SK-MEL-5 (cell line): ENCODE measurements at regions not wholly inside any gene's neighbourhood (a gene's known extent, or its start where the extent isn't known, plus 50 kb on each side); places are given as distances from the start of the nearest gene placed in this dataset.

Experiments used
- DNase-seq: peaks from one replicate; pipeline ENCODE4 v3.0.0-alpha.2; 2016; ENCODE audit warnings: low read depth, low spot score
- in situ Hi-C: cut with HindIII; loops from 2 replicates; pipeline ENCODE4 v1.10.0; 2016; ENCODE audit warnings: low sequenced_read_pairs, high pct_unique_total_duplicates, low pct_unique_long_range_greater_than_20kb

DNA sequence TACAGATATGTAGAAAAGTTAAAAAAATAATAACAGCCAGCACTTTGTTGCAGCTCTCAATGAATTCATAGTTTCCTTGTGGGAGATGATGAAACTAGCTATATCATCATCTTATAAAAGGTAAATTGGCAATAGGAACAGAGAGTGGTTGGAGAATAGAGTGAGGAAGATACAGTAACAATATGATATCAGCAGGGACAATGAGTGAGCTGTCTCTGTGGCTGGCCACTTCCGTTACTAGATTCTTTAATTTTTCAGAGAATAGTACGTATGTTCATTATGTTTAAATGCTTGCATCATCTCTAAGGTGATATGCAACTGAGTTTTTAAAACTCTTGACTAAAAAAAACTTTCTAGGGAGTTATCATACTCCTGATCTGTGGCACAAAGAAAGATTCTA lies 1006.2 kb upstream of the FLRT2 start:
- in situ Hi-C loops, result no loop called here
- DNase-seq, result no peak

DNA sequence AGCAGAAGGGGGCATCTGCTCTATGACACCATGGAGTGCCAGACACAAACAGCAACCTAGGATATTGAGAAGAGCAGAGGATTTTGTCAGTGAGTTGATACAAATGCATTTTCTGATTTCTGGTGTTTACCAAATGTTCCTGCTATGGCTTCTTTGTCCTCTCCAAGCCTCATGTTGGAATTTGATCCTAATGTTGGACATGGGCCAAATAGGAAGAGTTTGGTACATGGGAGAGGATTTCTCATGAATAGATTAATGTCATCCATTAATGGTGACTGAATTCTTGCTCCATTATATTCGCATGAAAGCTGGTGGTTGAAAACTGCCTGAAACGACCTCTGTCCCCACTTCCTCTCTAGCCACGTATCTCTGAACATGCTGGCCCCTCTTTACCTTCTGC lies 1002.2 kb upstream of the FLRT2 start:
- in situ Hi-C loops, result no loop called here
- DNase-seq, result no peak

DNA sequence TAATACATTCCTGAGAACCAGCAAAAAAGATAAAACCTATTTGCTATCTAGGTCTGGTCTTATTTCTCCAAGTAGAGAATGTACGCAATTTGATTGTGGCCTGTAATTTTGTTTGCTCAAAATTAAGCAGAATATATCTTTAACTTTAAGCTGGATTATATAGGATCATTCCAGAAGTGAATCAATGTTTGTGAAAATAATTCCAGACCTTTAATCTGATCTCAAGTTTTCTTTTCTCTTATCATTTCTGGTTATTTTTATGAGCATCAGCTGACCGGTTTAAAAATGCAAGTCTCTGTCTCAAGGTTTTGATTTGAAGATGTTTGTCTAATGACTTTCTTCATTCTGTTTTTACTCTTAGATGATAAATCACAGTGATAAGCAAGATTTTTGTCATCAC lies 997.9 kb upstream of the FLRT2 start:
- no peak for DNase-seq
- in situ Hi-C loops, result no loop called here

DNA sequence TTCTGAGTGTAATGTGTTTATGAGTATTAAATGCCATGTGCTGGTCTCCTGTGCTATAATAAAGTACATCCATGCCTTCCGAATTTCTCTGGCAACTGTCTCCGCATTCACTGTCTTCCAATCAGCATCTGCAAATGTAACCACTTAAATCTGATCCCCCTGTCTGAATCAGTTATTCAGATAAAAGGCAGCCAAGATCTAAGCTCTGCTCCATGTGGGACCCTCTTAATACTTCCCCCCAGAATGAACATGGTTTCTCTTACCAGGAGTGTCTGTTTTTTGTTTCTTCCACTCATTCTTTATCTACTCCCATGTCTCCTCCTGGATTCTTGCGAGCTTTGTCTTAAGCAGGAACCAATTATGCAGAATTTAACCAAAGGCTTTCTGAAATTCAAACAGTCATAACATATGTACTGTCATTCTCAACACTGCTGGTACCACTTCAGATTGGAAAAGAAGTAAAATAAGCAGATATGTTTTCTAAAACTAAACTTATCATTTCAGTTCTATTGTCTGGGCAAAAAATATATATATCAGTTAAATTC lies 996.7 kb upstream of the FLRT2 start:
- DNase-seq, result no peak
- in situ Hi-C loops, result no loop called here

DNA sequence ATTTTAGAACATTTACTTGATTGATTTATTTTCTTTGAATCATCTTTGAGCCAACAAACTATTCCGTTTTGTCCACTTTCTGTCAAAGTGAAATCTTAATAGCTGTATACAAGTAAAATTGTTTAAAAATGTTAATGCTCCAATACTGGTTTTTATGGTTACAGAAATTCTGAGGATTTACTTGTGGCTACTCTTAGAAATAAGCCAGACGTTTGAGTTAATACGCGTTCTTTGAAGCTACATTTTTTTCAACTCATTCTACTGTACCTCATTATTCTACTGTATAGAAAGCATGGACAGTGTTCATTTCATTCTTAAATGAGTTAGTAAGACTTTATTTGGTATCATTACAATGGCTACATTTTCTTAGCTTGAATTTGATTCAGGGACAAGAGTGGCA lies 996.2 kb upstream of the FLRT2 start:
- in situ Hi-C loops, result no loop called here
- DNase-seq, result no peak

DNA sequence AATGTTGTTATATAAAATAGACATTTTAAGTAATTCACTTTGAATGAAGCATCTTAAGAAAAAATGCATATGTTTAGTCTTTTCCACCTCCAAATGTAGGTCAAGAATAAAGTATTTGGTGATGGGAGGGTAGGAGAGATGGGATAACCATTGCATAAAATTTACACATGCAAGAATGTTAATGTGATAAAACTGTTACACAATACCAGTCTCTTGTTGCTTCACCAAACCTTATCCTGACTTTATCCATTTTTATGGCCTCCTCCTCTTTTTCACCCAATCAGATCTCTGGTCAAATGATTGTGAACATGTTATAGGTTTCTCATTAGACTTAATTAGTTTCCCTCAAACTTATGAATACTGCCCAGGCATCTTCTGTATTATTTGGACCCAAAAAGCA lies 994.5 kb upstream of the FLRT2 start:
- DNase-seq, result no peak
- in situ Hi-C loops, result no loop called here

DNA sequence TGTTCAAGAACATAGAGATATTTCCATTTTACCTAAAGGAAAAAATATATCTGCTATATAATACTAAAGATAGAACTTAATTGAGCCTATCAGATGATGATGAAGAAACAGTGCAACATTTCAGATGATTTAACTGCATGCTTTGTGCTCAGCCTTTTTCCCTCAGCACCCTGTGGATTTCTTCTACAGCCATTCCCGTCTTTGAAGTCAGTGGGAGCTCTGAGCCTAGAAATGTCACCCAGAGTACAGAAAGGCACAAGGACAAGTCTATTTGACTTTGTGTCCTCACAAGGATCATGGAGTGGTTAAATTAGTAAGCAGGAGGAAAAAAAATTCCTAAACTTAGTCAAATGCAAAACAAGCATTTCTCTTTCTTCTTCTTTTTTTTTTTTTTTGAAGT lies 994.0 kb upstream of the FLRT2 start:
- DNase-seq, result no peak
- in situ Hi-C loops, result no loop called here

DNA sequence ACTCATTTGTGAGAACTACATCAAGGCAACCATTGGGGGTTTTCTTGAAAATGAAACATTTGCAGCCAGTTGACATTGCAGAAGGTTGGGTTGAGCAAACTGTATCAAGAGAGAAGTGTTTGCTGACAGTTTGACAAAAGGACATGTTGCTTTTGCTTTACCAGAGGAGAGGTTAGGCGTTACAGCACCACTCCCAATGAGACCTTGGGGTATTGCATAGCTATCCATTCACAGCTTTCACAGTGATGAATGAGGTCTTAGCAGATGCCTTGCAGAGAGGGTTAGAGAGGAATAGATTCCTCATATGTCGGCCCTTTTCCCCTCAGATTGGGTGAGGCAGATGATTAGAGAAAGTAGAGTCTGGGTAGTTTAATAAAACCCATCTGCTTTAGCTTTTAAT lies 988.9 kb upstream of the FLRT2 start:
- in situ Hi-C loops, result no loop called here
- no peak for DNase-seq

DNA sequence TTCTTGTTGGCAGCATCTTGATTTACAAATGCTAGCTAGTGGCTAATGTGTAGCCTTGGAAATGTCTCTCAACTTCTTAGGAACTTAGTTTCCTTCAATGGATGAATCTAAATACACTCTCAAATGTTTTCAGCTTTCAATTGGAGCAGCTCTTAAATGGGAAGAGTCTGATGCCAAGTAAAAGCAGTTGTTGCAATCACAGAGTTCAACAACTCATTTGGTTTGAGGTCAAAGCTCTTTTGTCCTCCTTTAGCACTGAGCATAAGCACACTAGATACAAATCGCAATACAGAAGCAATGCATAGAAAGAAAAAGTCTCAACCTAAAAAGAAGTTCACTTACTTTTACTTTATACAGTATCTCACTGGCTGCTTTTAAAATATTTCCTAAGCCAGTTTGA lies 986.1 kb upstream of the FLRT2 start:
- no peak for DNase-seq
- in situ Hi-C loops, result no loop called here

DNA sequence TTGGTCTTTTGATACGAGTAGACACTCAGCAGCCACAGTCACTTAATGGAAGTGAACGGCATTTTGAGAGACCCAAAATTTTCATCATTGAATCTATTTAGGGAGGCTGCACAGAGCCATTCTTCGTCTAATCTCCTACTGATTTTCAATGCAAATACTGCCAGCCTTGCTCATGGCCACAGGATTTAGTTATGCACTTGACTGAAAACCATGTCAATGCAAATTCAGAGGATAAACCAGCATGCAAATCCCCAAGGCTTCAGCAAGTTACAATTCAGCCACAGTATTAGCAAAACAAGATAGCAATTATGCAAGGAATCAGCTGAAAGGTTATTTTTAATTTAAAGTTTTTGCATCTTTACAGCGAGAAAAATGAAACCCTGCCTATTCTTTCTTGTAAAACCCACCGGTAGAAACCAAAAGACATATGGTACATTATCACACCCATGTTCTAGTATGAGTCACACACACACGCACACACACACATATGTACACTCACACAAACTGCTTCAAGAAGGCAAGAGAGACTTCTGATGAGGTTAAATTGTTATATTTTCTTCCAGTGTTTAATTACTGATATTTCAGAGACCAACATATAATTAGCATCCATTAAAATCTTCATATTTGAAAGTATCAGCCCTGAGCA lies 985.3 kb upstream of the FLRT2 start:
- no peak for DNase-seq
- in situ Hi-C loops, result no loop called here

DNA sequence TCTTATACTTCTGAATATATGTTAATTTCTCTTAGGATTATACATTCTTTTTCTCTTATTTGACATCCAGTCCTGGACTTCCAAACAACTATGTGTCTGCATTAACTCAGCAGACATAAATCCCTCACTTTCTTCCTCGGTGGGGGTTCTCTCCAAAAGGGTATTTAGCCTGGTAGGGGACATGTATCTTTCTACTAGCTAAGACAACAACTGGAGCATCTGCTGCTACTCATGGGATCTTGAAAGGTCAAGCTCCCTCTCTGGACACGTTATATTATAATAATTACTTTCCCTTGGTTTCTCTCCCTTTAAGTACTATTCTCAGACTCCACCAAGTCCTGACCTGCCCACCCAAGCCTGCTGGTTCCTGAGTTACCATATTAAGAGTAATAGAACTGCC lies 983.7 kb upstream of the FLRT2 start:
- in situ Hi-C loops, result no loop called here

DNA sequence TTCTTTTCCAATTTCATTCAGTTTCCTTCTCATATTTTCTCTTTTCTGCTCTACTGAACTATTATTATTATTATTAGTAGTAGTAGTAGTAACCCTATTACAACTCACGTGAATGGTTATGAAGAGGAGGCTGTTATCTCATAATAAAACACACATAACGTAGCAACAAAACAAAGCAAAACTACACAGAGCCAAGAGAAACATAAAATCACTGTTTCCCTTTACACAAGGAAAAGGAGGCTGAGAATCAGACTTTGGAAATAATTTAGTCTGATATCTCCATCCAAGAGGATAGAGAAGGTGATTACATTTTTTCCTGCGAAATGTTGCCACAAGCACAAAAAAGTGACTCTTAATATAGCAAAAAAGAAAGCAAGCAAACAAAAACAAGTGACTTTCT lies 975.8 kb upstream of the FLRT2 start:
- in situ Hi-C loops, result no loop called here
- no peak for DNase-seq

More for the DNA sequence above, 983.7 kb upstream of the FLRT2 start:
- DNase-seq, result no peak

DNA sequence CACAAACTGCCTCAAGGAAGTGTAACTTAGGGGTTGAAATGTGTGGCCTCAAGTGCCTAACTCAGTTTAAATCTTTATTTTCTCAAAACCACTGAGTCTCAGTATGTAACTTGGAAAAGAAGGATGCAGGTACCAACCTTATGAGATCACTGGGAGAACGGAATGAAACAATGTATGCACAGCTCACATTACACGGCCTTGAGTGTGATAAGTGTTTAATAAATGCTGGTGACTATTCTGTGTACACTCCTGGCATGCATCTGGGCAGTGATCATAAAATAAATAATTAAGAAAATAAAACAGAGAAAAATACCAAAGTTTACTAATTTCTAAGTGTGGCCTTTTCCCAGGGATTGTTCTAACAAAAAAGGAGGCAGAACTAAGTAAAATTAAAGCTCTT lies 974.5 kb upstream of the FLRT2 start:
- no peak for DNase-seq
- in situ Hi-C loops, result no loop called here

DNA sequence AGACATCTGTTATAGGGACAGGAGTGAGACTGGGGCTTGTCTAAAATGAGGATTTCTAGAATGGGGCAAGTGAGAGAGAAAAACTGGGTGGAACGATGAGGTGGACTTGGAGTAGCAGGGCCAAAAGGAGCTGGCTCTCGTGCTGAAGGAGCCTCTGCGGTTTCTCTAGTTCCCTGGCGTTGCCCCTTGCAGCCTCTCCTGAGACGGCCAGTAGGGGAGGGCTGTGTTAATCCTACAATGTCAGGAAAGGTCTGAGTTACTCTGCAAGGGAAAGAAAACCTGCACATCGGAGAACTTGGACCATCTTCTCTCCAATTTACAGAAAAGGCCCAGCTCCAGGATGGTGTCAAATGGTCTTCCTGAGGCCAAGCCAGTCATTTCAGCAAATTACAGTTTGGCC lies 963.8 kb upstream of the FLRT2 start:
- in situ Hi-C loops, result no loop called here
- no peak for DNase-seq

DNA sequence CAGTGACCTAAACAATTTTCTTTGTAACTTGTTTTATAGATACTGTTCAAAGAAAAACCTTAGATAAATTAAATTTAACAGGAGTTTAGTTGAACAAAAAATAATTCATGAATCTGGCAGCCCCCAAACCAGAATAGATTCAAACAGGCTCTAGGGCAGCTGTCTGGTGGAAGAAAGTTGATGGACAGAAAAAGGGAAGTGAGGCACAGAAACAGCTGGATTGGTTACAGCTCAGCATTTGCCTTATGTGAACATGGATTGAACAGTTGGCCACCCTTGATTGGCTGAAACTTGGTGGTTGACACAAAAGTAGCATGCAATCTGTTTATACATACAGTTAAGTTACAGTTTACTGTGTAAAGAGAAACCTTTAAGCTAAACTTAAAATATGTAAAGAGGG lies 954.3 kb upstream of the FLRT2 start:
- no peak for DNase-seq
- in situ Hi-C loops, result no loop called here

DNA sequence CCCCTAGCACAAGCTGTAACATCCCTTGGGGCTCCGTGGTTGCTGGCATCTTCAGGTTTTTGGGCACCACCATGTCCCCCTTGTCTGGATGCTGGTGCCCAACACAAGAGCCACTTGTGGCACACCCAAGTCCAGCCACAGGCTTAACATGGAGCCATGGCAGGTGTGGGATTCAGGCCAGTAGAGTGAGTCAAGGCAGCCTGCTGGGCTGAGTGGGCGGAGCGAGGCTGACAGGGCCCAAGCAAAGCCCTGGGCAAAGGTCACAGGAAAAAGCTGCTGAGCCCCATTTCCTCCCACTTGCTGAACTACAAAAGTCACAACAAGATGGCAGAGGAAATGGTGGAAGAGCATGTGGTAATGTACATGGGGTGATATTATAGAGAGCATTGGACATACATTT lies 950.7 kb upstream of the FLRT2 start:
- no peak for DNase-seq
- in situ Hi-C loops, result no loop called here

DNA sequence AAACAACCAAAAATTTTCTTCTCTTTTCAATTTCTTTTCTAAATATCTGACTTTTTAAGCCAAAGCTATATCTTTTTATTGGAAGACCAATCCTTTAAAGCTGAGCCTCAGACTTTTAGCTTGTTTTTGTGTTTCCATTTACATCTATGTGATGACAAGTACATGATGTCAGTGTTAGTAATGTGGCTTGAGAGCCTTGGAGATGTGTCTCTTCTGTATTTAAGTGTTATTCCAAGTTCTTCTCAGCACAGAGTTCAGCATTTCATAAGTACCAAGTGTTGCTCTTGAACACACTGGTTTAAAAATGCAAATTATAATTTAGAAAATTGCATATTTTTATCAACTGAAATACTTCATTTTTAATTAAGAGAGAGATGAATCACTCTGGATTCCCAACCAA lies 948.9 kb upstream of the FLRT2 start:
- in situ Hi-C loops, result no loop called here
- no peak for DNase-seq

DNA sequence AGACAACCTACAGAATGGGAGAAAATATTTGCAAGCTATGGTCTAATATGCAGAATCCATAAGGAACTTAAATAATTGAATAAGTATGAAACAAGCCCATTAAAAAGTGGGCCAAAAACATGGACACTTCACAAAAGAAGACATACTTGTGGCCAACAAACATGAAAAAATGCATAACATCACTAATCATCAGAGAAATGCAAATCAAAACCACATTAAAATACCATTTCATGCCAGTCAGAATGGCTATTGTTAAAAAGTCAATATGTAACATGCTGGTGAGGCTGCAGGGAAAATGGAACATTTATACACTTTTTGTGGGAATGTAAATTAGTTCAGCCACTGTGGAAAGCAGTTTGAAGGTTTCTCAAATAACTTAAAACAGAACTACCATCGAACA lies 945.4 kb upstream of the FLRT2 start:
- DNase-seq, result no peak
- in situ Hi-C loops, result no loop called here

DNA sequence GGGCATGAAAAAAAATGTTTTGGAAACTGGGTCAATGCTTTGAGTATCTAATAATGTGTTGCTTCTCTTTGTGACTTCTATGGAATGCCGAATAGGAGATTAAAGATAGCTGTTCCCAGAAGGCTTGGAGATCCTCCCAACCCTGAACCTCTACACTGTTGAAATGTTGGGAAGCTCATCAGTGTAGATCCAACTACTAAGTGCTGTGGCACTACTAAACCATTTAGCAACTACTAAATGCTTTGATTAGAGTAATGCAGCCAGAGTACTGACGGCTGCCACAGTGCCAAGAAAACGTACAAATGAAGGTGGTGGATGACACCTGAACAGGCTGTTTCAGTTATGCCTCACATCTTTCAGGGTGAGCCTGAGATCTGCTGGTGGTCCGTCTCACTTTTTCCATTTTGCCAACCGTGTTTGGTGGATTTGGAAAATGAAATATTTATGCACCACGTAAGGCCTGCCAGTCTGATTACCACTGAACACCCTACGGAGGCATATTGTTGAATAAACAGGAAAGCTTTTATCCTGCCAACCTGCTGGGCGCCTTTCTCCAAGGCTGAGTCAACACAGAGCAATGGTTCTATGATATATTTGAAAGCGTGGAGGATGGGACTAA lies 938.0 kb upstream of the FLRT2 start:
- no peak for DNase-seq
- in situ Hi-C loops, result no loop called here

DNA sequence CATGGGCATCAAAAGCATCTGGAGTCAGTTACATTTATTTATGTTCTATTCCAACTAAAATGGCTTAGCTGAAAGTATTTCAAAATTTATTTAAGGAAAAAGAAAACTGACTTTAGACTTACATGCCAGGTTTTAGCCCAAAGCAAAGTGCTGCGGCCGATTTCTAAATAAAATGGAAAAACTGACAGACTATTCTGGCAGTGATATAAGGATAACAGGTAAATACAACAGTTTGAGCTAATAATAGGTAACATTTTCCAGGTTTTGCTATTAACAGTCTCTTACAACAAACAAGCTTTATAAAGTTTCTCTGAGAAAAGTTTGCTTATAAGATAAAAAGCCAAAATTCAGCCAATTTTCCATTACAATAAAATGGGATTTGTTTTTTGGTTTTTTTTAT lies 937.2 kb upstream of the FLRT2 start:
- in situ Hi-C loops, result no loop called here
- DNase-seq, result no peak
